ENCODE measurements at regions not wholly inside any gene's neighbourhood (a gene's known extent, or its start where the extent isn't known, plus 50 kb on each side); places are given as distances from the start of the nearest gene placed in this dataset.

GRCh38 chr11:105189581-105189980 is 50.0 kb upstream of the CARD18 start:
- Histone ChIP-seq H3K27ac (no peak overlapping the region), H3K9me3 (no peaks in the 10 kb centered on the region), H3K27me3 (ENCODE audit: low read depth) (no peaks in the 10 kb centered on the region), H3K4me1 (no peaks in the 10 kb centered on the region), H3K36me3 (no peaks in the 10 kb centered on the region), H3K4me3 (no peak overlapping the region)
- no peak for DNase-seq
- ATAC-seq, result no peak
- intact Hi-C loops (cut with DNase I), result no loop called here
- no peak for TF ChIP-seq CTCF (IDR thresholded peaks at IDR 0.05)

Data from lower lobe of right lung (tissue), 2 donors.